Muscle of leg (tissue), 3 donors: ENCODE measurements at regions not wholly inside any gene's neighbourhood (a gene's known extent, or its start where the extent isn't known, plus 50 kb on each side); places are given as distances from the start of the nearest gene placed in this dataset.
"Not testable (repeated sequence)": the region's sequence is repeated elsewhere in the genome, so short reads cannot be mapped to it uniquely, and the experiment has no call there.

Experiments
- DNase-seq: peaks from one replicate; pipeline ENCODE4 v3.0.0; 2013
- H3K27ac ChIP-seq: one replicate; pipeline ENCODE4 v1.5.1; 2013; ENCODE audit warnings: mild to moderate bottlenecking, low read length, control low read depth
- H3K27me3 ChIP-seq: one replicate; pipeline ENCODE4 v1.6.1; 2013; ENCODE audit warnings: low read length; ENCODE audit not compliant: control insufficient read depth, insufficient read depth
- H3K36me3 ChIP-seq: one replicate; pipeline ENCODE4 v1.6.1; 2013; ENCODE audit warnings: low read length; ENCODE audit not compliant: control insufficient read depth, insufficient read depth
- H3K4me1 ChIP-seq: one replicate; pipeline ENCODE4 v1.6.1; 2013; ENCODE audit warnings: low read length; ENCODE audit not compliant: control insufficient read depth, insufficient read depth
- H3K4me3 ChIP-seq: one replicate; pipeline ENCODE4 v1.5.1; 2013; ENCODE audit warnings: low read length, control low read depth
- H3K9me3 ChIP-seq: replicated peaks from 2 replicates; pipeline ENCODE4 v1.6.1; 2013; ENCODE audit warnings: low read depth, low read length; ENCODE audit not compliant: control insufficient read depth
- WGBS: methylation state at CpG from one replicate; pipeline ENCODE4 v1.1.5; 2013; ENCODE audit warnings: missing lambda C conversion rate; ENCODE audit not compliant: insufficient coverage; 5-methylcytosine and 5-hydroxymethylcytosine counted together

- Histone ChIP-seq H3K27me3 (no peaks in the 10 kb centered on the region), H3K4me3 (no peak overlapping the region), H3K36me3 (no peaks in the 10 kb centered on the region), H3K9me3 (no peaks in the 10 kb centered on the region), H3K27ac (no peak overlapping the region), H3K4me1 (no peaks in the 10 kb centered on the region)
- DNase-seq, result no peak
- 42% methylated on average over 2 of the region's 9 CpGs for WGBS
Measured at GRCh38 chr5:167378894-167379723, 912.3 kb upstream of the WWC1 start.

- no peaks in the 10 kb centered on the region for H3K36me3 ChIP-seq
- no peaks in the 10 kb centered on the region for H3K27me3 ChIP-seq
- DNase-seq, result no peak
- H3K4me1 ChIP-seq, result no peaks in the 10 kb centered on the region
- no peak overlapping the region for H3K27ac ChIP-seq
- no peak overlapping the region for H3K4me3 ChIP-seq
- no CpG with 5 or more reads among the region's 1 CpG for WGBS
- H3K9me3 ChIP-seq, result no peaks in the 10 kb centered on the region
Measured at GRCh38 chr5:167381457-167381856, 910.0 kb upstream of the WWC1 start.

GRCh38 chr5:167389537-167389936, 901.9 kb upstream of the WWC1 start:
- WGBS, result 70% methylated on average over 1 of the region's 4 CpGs
- H3K27ac ChIP-seq, result no peak overlapping the region
- H3K4me1 ChIP-seq, result no peaks in the 10 kb centered on the region
- no peaks in the 10 kb centered on the region for H3K36me3 ChIP-seq
- no peak overlapping the region for H3K4me3 ChIP-seq
- no peak for DNase-seq
- no peaks in the 10 kb centered on the region for H3K9me3 ChIP-seq
- H3K27me3 ChIP-seq, result no peaks in the 10 kb centered on the region

GRCh38 chr5:167391286-167391685, 900.2 kb upstream of the WWC1 start:
- 100% methylated on average over 2 of the region's 4 CpGs for WGBS
- H3K27ac ChIP-seq, H3K4me1 ChIP-seq, DNase-seq, H3K9me3 ChIP-seq, H3K27me3 ChIP-seq, H3K36me3 ChIP-seq, H3K4me3 ChIP-seq: not testable (repeated sequence)

GRCh38 chr5:167392240-167392639, 899.2 kb upstream of the WWC1 start:
- H3K4me1 ChIP-seq, result no peaks in the 10 kb centered on the region
- H3K36me3 ChIP-seq, result no peaks in the 10 kb centered on the region
- DNase-seq, result no peak
- no peaks in the 10 kb centered on the region for H3K27me3 ChIP-seq
- H3K27ac ChIP-seq, result no peak overlapping the region
- no peaks in the 10 kb centered on the region for H3K9me3 ChIP-seq
- H3K4me3 ChIP-seq, result no peak overlapping the region
- WGBS, result no CpG with 5 or more reads among the region's 5 CpGs

- no peaks in the 10 kb centered on the region for H3K9me3 ChIP-seq
- H3K4me3 ChIP-seq, result no peak overlapping the region
- H3K36me3 ChIP-seq, result no peaks in the 10 kb centered on the region
- no peaks in the 10 kb centered on the region for H3K27me3 ChIP-seq
- no peak for DNase-seq
- no peak overlapping the region for H3K27ac ChIP-seq
- H3K4me1 ChIP-seq, result no peaks in the 10 kb centered on the region
Measured at GRCh38 chr5:167393358-167393757, 898.1 kb upstream of the WWC1 start.

- Histone ChIP-seq H3K4me1 (no peaks in the 10 kb centered on the region), H3K9me3 (no peaks in the 10 kb centered on the region), H3K4me3 (no peak overlapping the region), H3K27ac (no peak overlapping the region), H3K36me3 (no peaks in the 10 kb centered on the region), H3K27me3 (no peaks in the 10 kb centered on the region)
- no peak for DNase-seq
- no CpG with 5 or more reads among the region's 2 CpGs for WGBS
Measured at GRCh38 chr5:167402671-167403070, 888.8 kb upstream of the WWC1 start.

GRCh38 chr5:167406513-167406912, 884.9 kb upstream of the WWC1 start:
- Histone ChIP-seq H3K9me3 (no peaks in the 10 kb centered on the region), H3K4me3 (no peak overlapping the region), H3K27me3 (no peaks in the 10 kb centered on the region), H3K4me1 (no peaks in the 10 kb centered on the region), H3K36me3 (no peaks in the 10 kb centered on the region), H3K27ac (no peak overlapping the region)
- DNase-seq, result no peak

GRCh38 chr5:167412556-167412955, 878.9 kb upstream of the WWC1 start:
- no peak overlapping the region for H3K27ac ChIP-seq
- no peaks in the 10 kb centered on the region for H3K27me3 ChIP-seq
- peak; percentile 1 for DNase-seq
- no peak overlapping the region for H3K4me3 ChIP-seq
- H3K9me3 ChIP-seq, result no peaks in the 10 kb centered on the region
- no peaks in the 10 kb centered on the region for H3K4me1 ChIP-seq
- H3K36me3 ChIP-seq, result no peaks in the 10 kb centered on the region
- no CpG with 5 or more reads among the region's 1 CpG for WGBS

GRCh38 chr5:167413506-167413905, 877.9 kb upstream of the WWC1 start:
- WGBS, result no CpG with 5 or more reads among the region's 5 CpGs

GRCh38 chr5:167414611-167415010, 876.8 kb upstream of the WWC1 start:
- H3K27me3 ChIP-seq, result no peaks in the 10 kb centered on the region
- no peaks in the 10 kb centered on the region for H3K9me3 ChIP-seq
- no CpG with 5 or more reads among the region's 4 CpGs for WGBS
- H3K27ac ChIP-seq, result no peak overlapping the region
- no peaks in the 10 kb centered on the region for H3K36me3 ChIP-seq
- DNase-seq, result no peak
- no peak overlapping the region for H3K4me3 ChIP-seq
- no peaks in the 10 kb centered on the region for H3K4me1 ChIP-seq

More at GRCh38 chr5:167413506-167413905, 877.9 kb upstream of the WWC1 start:
- Histone ChIP-seq H3K4me1 (no peaks in the 10 kb centered on the region), H3K36me3 (no peaks in the 10 kb centered on the region), H3K27ac (no peak overlapping the region), H3K9me3 (no peaks in the 10 kb centered on the region), H3K27me3 (no peaks in the 10 kb centered on the region), H3K4me3 (no peak overlapping the region)
- no peak for DNase-seq
